K562 (cell line): ENCODE measurements at regions not wholly inside any gene's neighbourhood (a gene's known extent, or its start where the extent isn't known, plus 50 kb on each side); places are given as distances from the start of the nearest gene placed in this dataset.

Experiments used
- CREBBP ChIP-seq: IDR thresholded peaks from one replicate; pipeline ENCODE4 v1.6.1; 2012; ENCODE audit warnings: low read depth, mild to moderate bottlenecking, control low read depth, inconsistent platforms, low read length
- CTBP1 ChIP-seq: fragments of 450-650 bp; IDR thresholded peaks from 2 replicates; pipeline ENCODE4 v1.6.1; 2016; ENCODE audit warnings: borderline replicate concordance
- EP300 ChIP-seq: IDR thresholded peaks from 2 replicates; pipeline ENCODE4 v1.6.1; 2012; ENCODE audit warnings: low read length, improper control_type of control experiment
- EZH2 ChIP-seq: IDR thresholded peaks from 2 replicates; pipeline ENCODE4 v1.6.1; 2012; ENCODE audit warnings: low read depth, mild to moderate bottlenecking, inconsistent platforms, low read length, borderline replicate concordance
- GATA2 ChIP-seq: sonication (generic); formaldehyde crosslinking; IDR thresholded peaks from 2 replicates; pipeline ENCODE4 v1.4.0; 2020; ENCODE audit warnings: mild to moderate bottlenecking, missing genetic modification reagents
- HMG20A ChIP-seq: fragments of 450-650 bp; formaldehyde crosslinking; conservative IDR thresholded peaks from 2 replicates; pipeline ENCODE4 v1.4.0; 2020; ENCODE audit warnings: mild to moderate bottlenecking, mixed read lengths
- HNRNPL ChIP-seq: fragments of 200-400 bp; formaldehyde crosslinking; IDR thresholded peaks from 2 replicates; pipeline ENCODE4 v1.6.1; 2017; ENCODE audit warnings: low read depth, mild to moderate bottlenecking, low read length
- MAX ChIP-seq: sonication (generic); formaldehyde crosslinking; IDR thresholded peaks from 2 replicates; pipeline ENCODE4 v1.9.0; 2022; ENCODE audit warnings: mild to moderate bottlenecking, missing genetic modification reagents
- PATZ1 ChIP-seq: fragments of 250-450 bp; sonication (Bioruptor Pico); IDR thresholded peaks from 2 replicates; pipeline ENCODE4 v1.5.0; 2020; ENCODE audit warnings: mild to moderate bottlenecking, borderline replicate concordance
- TCF7 ChIP-seq: sonication (generic); IDR thresholded peaks from 2 replicates; pipeline ENCODE4 v1.6.1; 2016; ENCODE audit warnings: antibody characterized with exemption, borderline replicate concordance
- ZBTB7A ChIP-seq: IDR thresholded peaks from 2 replicates; pipeline ENCODE4 v1.6.1; 2011; ENCODE audit warnings: low read depth, mild to moderate bottlenecking, low read length, moderate library complexity, borderline replicate concordance; ENCODE audit not compliant: control insufficient read depth
- TF ChIP-seq, protein P1 (sequence below): sonication (generic); formaldehyde crosslinking; IDR thresholded peaks from 2 replicates; pipeline ENCODE4 v1.8.0; 2022; ENCODE audit warnings: mild to moderate bottlenecking, missing genetic modification reagents

- TF ChIP-seq TCF7 (no peak), EZH2 (no peak), EP300 (no peak), PATZ1 (CRISPR knock-in tag) (no peak), CREBBP (no peak), HNRNPL (no peak), CTBP1 (no peak), GATA2 (CRISPR knock-in tag) (no peak), ZBTB7A (no peak), MAX (CRISPR knock-in tag) (no peak), HMG20A (no peak)
- TF ChIP-seq, protein P1, sequence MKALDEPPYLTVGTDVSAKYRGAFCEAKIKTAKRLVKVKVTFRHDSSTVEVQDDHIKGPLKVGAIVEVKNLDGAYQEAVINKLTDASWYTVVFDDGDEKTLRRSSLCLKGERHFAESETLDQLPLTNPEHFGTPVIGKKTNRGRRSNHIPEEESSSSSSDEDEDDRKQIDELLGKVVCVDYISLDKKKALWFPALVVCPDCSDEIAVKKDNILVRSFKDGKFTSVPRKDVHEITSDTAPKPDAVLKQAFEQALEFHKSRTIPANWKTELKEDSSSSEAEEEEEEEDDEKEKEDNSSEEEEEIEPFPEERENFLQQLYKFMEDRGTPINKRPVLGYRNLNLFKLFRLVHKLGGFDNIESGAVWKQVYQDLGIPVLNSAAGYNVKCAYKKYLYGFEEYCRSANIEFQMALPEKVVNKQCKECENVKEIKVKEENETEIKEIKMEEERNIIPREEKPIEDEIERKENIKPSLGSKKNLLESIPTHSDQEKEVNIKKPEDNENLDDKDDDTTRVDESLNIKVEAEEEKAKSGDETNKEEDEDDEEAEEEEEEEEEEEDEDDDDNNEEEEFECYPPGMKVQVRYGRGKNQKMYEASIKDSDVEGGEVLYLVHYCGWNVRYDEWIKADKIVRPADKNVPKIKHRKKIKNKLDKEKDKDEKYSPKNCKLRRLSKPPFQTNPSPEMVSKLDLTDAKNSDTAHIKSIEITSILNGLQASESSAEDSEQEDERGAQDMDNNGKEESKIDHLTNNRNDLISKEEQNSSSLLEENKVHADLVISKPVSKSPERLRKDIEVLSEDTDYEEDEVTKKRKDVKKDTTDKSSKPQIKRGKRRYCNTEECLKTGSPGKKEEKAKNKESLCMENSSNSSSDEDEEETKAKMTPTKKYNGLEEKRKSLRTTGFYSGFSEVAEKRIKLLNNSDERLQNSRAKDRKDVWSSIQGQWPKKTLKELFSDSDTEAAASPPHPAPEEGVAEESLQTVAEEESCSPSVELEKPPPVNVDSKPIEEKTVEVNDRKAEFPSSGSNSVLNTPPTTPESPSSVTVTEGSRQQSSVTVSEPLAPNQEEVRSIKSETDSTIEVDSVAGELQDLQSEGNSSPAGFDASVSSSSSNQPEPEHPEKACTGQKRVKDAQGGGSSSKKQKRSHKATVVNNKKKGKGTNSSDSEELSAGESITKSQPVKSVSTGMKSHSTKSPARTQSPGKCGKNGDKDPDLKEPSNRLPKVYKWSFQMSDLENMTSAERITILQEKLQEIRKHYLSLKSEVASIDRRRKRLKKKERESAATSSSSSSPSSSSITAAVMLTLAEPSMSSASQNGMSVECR (CRISPR knock-in tag) = no peak
Observed at GRCh38 chr13:112169941-112170822, 103.2 kb downstream of the SOX1 start.
